ENCODE measurements at regions not wholly inside any gene's neighbourhood (a gene's known extent, or its start where the extent isn't known, plus 50 kb on each side); places are given as distances from the start of the nearest gene placed in this dataset.

DNA sequence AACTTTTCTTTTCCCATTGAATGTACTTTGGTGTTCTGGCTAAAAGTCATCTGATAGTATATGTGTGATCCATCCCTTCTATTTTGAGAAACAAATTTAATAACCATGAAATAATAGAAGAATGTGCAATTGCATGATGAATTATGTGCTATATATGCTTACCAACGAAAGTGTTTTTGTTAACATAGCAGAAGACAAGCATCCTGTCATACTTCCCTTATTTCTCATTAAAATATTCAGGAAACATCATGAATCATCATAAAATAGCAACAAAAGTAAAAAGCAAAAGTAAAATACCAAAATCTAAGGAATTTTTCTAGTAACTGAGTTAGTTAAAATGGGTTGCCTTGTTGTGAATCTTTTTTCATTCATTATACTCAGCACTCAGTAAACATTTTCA lies 409.0 kb upstream of the PDE3A start:
- TF ChIP-seq, protein P1, sequence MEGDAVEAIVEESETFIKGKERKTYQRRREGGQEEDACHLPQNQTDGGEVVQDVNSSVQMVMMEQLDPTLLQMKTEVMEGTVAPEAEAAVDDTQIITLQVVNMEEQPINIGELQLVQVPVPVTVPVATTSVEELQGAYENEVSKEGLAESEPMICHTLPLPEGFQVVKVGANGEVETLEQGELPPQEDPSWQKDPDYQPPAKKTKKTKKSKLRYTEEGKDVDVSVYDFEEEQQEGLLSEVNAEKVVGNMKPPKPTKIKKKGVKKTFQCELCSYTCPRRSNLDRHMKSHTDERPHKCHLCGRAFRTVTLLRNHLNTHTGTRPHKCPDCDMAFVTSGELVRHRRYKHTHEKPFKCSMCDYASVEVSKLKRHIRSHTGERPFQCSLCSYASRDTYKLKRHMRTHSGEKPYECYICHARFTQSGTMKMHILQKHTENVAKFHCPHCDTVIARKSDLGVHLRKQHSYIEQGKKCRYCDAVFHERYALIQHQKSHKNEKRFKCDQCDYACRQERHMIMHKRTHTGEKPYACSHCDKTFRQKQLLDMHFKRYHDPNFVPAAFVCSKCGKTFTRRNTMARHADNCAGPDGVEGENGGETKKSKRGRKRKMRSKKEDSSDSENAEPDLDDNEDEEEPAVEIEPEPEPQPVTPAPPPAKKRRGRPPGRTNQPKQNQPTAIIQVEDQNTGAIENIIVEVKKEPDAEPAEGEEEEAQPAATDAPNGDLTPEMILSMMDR (IDR thresholded peaks at IDR 0.05) = no peak
- Histone ChIP-seq H3K27me3 (ENCODE audit: control insufficient read depth, insufficient read depth, low read length) (no peaks in the 10 kb centered on the region), H3K4me2 (ENCODE audit: low read length) (no peak overlapping the region), H3K4me3 (ENCODE audit: low read depth, low read length) (no peak overlapping the region), H2AFZ (no peak overlapping the region), H3K27ac (no peak overlapping the region), H3K36me3 (ENCODE audit: control insufficient read depth, insufficient read depth, low read length) (no peaks in the 10 kb centered on the region), H3K9me3 (ENCODE audit: control insufficient read depth, low read length) (no peaks in the 10 kb centered on the region), H3K4me1 (no peaks in the 10 kb centered on the region), H3K79me2 (no peaks in the 10 kb centered on the region), H3K9ac (no peak overlapping the region)

DNA sequence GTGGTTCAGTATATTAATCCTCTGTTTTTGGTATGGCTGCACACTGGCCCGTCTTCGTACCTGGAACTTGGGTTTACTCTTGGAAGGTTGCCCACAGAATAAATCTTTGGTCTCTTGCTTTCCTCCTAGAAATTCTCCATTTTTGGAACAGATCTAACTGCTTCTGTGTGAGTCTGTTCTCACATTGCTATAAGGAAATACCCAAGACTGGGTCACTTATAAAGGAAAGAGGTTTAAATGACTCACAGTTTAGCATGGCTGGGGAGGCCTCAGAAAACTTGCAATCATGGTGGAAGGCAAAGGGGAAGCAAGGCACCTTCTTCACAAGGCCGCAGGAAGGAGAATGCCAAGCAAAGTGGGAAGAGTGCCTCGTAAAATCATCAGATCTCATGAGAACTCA lies 407.8 kb upstream of the PDE3A start:
- H3K27ac ChIP-seq = no peak overlapping the region
- H2AFZ ChIP-seq = no peak overlapping the region
- no peak overlapping the region for H3K9ac ChIP-seq
- no peaks in the 10 kb centered on the region for H3K79me2 ChIP-seq
- TF ChIP-seq, protein P1 (IDR thresholded peaks at IDR 0.05) = no peak
- H3K9me3 ChIP-seq (ENCODE audit: control insufficient read depth, low read length) = no peaks in the 10 kb centered on the region
- no peaks in the 10 kb centered on the region for H3K36me3 ChIP-seq (ENCODE audit: control insufficient read depth, insufficient read depth, low read length)
- no peak overlapping the region for H3K4me3 ChIP-seq (ENCODE audit: low read depth, low read length)
- H3K4me1 ChIP-seq = no peaks in the 10 kb centered on the region
- no peaks in the 10 kb centered on the region for H3K27me3 ChIP-seq (ENCODE audit: control insufficient read depth, insufficient read depth, low read length)
- no peak overlapping the region for H3K4me2 ChIP-seq (ENCODE audit: low read length)

DNA sequence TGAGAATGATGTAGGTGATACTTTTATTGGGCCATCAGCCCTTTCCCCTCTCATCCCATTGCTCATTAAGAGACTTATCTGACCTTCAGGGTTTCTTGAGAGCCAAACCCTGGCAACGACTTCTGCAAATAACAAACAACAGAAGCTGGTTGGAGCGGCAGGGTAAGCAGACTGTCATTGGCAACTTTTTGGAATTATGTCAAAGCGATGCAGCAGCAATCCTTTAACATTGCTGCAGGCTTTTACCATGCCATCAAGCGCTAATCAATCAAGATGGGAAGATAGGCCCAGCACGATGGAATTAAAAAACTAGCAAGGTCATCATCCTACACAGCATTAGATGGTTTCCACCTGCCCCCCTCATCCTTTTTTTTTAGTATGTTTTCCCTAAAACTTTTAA lies 406.1 kb upstream of the PDE3A start:
- no peaks in the 10 kb centered on the region for H3K36me3 ChIP-seq (ENCODE audit: control insufficient read depth, insufficient read depth, low read length)
- H3K79me2 ChIP-seq = no peaks in the 10 kb centered on the region
- no peak overlapping the region for H2AFZ ChIP-seq
- no peaks in the 10 kb centered on the region for H3K27me3 ChIP-seq (ENCODE audit: control insufficient read depth, insufficient read depth, low read length)
- H3K9me3 ChIP-seq (ENCODE audit: control insufficient read depth, low read length) = no peaks in the 10 kb centered on the region
- H3K9ac ChIP-seq = no peak overlapping the region
- H3K27ac ChIP-seq = no peak overlapping the region
- no peak overlapping the region for H3K4me3 ChIP-seq (ENCODE audit: low read depth, low read length)
- no peak overlapping the region for H3K4me2 ChIP-seq (ENCODE audit: low read length)
- TF ChIP-seq, protein P1 (IDR thresholded peaks at IDR 0.05) = no peak
- H3K4me1 ChIP-seq = no peaks in the 10 kb centered on the region

DNA sequence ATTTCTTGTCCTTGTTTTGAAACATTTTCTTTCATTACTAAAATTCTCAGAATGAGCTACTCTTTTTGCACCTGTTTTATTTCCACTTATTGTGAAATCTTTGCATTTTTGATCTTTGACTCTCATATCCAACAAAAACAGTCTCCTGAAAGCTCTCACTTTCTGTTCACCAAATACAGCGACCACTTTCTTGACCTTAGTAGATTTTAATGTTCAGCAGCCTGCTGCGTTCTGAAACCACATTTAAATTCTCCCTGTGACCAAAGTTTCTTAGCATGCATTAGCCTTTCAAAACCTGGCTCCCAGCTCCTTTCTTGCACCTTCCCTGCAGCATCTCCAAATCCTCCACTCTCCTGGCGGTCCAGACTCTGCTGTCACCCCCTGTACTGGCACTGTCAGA lies 404.4 kb upstream of the PDE3A start:
- Histone ChIP-seq H3K9ac (no peak overlapping the region), H3K4me3 (ENCODE audit: low read depth, low read length) (no peak overlapping the region), H3K4me2 (ENCODE audit: low read length) (no peak overlapping the region), H3K79me2 (no peaks in the 10 kb centered on the region), H2AFZ (no peak overlapping the region), H3K27ac (no peak overlapping the region), H3K4me1 (no peaks in the 10 kb centered on the region), H3K36me3 (ENCODE audit: control insufficient read depth, insufficient read depth, low read length) (no peaks in the 10 kb centered on the region), H3K27me3 (ENCODE audit: control insufficient read depth, insufficient read depth, low read length) (no peaks in the 10 kb centered on the region), H3K9me3 (ENCODE audit: control insufficient read depth, low read length) (no peaks in the 10 kb centered on the region)
- TF ChIP-seq, protein P1 (IDR thresholded peaks at IDR 0.05) = no peak

DNA sequence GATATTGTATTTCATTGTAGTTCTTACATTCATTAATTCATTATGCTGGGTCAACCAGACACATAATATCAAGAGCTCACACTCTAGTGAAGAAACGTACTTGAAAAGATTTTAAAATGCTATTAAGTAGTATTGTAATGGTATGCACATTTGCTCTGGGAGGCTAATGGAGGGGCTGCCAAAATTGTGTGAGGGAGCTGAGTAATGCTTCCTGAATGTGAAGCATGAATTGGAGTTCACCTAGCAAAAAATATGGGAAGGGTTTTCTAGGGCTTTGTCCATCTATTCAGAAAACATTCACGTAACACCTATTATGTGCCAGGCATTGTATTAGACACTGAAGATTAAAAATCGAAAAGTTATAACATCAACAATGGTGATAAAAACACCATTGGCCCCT lies 403.8 kb upstream of the PDE3A start:
- H3K27ac ChIP-seq = no peak overlapping the region
- no peak overlapping the region for H3K9ac ChIP-seq
- no peak overlapping the region for H2AFZ ChIP-seq
- no peaks in the 10 kb centered on the region for H3K27me3 ChIP-seq (ENCODE audit: control insufficient read depth, insufficient read depth, low read length)
- no peaks in the 10 kb centered on the region for H3K9me3 ChIP-seq (ENCODE audit: control insufficient read depth, low read length)
- no peak overlapping the region for H3K4me3 ChIP-seq (ENCODE audit: low read depth, low read length)
- H3K79me2 ChIP-seq = no peaks in the 10 kb centered on the region
- TF ChIP-seq, protein P1 (IDR thresholded peaks at IDR 0.05) = no peak
- no peaks in the 10 kb centered on the region for H3K36me3 ChIP-seq (ENCODE audit: control insufficient read depth, insufficient read depth, low read length)
- no peak overlapping the region for H3K4me2 ChIP-seq (ENCODE audit: low read length)
- H3K4me1 ChIP-seq = no peaks in the 10 kb centered on the region

Data from parathyroid adenoma (tissue), 2 donors.